HepG2 (cell line): ENCODE measurements at regions not wholly inside any gene's neighbourhood (a gene's known extent, or its start where the extent isn't known, plus 50 kb on each side); places are given as distances from the start of the nearest gene placed in this dataset.

ENCODE experiments used
- ATAC-seq: fragments of 200-7000 bp; cut with Tn5 transposase; 3 replicates; pipeline ENCODE4 v1.9.1; 2020; ENCODE audit warnings: mild to moderate bottlenecking, moderate library complexity
- BruUV-seq: library from RNA; stranded (reverse); fragments of 400-500 nt; replicated peaks from 2 replicates; lab custom pipeline; 2021; lab: Mats Ljungman, UMichigan
- CTCF ChIA-PET: fragments of 300-600 bp; formaldehyde crosslinking; extraction: SDS; loops from one replicate; lab custom pipeline; 2021; ENCODE audit warnings: low total read pairs, inconsistent platforms, low intra/inter-chr PET ratio; lab: Yijun Ruan, JAX
- POLR2A ChIA-PET: fragments of 350-600 bp; sonication (Branson Sonifier 250); formaldehyde crosslinking; loops from one replicate; lab custom pipeline; 2020; ENCODE audit warnings: antibody characterized with exemption, inconsistent platforms; lab: Yijun Ruan, JAX
- DNase-seq: peaks from one replicate; pipeline ENCODE4 v3.0.0-alpha.2; 2015; ENCODE audit warnings: low spot score
- FAIRE-seq: peaks from 3 replicates; lab custom pipeline; 2011; peaks lifted over from hg19 to GRCh38; lab: Jason Lieb, UNC
- H2AFZ ChIP-seq: one replicate; pipeline ENCODE4 v1.6.1; 2011; ENCODE audit warnings: low read length, inconsistent platforms
- H3K27ac ChIP-seq: fragments of 300-600 bp; 3 replicates; pipeline ENCODE4 v1.8.0; 2011; ENCODE audit warnings: mixed run types, mild to moderate bottlenecking, mixed read lengths, low read length, inconsistent platforms; ENCODE audit not compliant: insufficient read depth; ENCODE audit errors: extremely low read length
- H3K27me3 ChIP-seq, 2 experiments: fragments of 200-600 bp in 1 of 2; 2 replicates in 1 of 2; 3 replicates in 1 of 2; pipeline versions ENCODE4 v1.6.0 to v1.8.0; 2011; ENCODE audit warnings: low read length in 2 of 2, mild to moderate bottlenecking in 2 of 2, moderate library complexity in 2 of 2, inconsistent platforms in 1 of 2; ENCODE audit not compliant: insufficient read depth in 2 of 2, control insufficient read depth in 1 of 2
- H3K36me3 ChIP-seq, 2 experiments: fragments of 200-600 bp in 1 of 2; replicated peaks in 1 of 2; 2 replicates in 1 of 2; 3 replicates in 1 of 2; pipeline versions ENCODE4 v1.5.1 to v1.8.0; 2011; ENCODE audit warnings: low read length in 2 of 2, inconsistent platforms in 1 of 2; ENCODE audit not compliant: insufficient read depth in 2 of 2, control insufficient read depth in 1 of 2
- H3K4me1 ChIP-seq: 2 replicates; pipeline ENCODE4 v1.5.1; 2012; ENCODE audit warnings: low read length, inconsistent platforms; ENCODE audit not compliant: insufficient read depth
- H3K4me2 ChIP-seq: 2 replicates; pipeline ENCODE4 v1.6.0; 2011; ENCODE audit warnings: low read depth, low read length, inconsistent platforms
- H3K4me3 ChIP-seq, 3 experiments: fragments of 200-600 bp in 1 of 3; sonication (generic), shearing (Covaris generic) in 1 of 3; replicated peaks in 1 of 3; 2 replicates each; pipeline ENCODE4 v1.5.1; 2011 to 2016; ENCODE audit warnings: low read length in 3 of 3, inconsistent platforms in 2 of 3, low read depth in 2 of 3, mild to moderate bottlenecking in 2 of 3, control low read depth in 1 of 3, mixed read lengths in 1 of 3; ENCODE audit not compliant: insufficient read depth in 1 of 3
- H3K79me2 ChIP-seq: one replicate; pipeline ENCODE4 v1.6.1; 2011; ENCODE audit warnings: low read length, inconsistent platforms; ENCODE audit not compliant: insufficient read depth
- H3K9ac ChIP-seq: 2 replicates; pipeline ENCODE4 v1.6.0; 2011; ENCODE audit warnings: mild to moderate bottlenecking, low read depth, low read length, inconsistent platforms; ENCODE audit not compliant: insufficient read depth
- H3K9me3 ChIP-seq: 2 replicates; pipeline ENCODE4 v1.5.1; 2012; ENCODE audit warnings: mild to moderate bottlenecking, low read length
- H4K20me1 ChIP-seq: 2 replicates; pipeline ENCODE4 v1.6.0; 2011; ENCODE audit warnings: inconsistent platforms, mild to moderate bottlenecking, low read length, moderate library complexity; ENCODE audit not compliant: insufficient read depth
- MAZ ChIP-seq, 2 experiments: sonication (generic) in 1 of 2; formaldehyde crosslinking in 1 of 2; IDR thresholded peaks; 2 replicates each; pipeline versions ENCODE4 v1.5.0 to v1.6.1; 2012 to 2020; ENCODE audit warnings: low read depth in 2 of 2, mild to moderate bottlenecking in 2 of 2, borderline replicate concordance in 1 of 2, improper control_type of control experiment in 1 of 2, low read length in 1 of 2, missing genetic modification reagents in 1 of 2, moderate library complexity in 1 of 2
- MTF2 ChIP-seq: sonication (generic); formaldehyde crosslinking; IDR thresholded peaks from 2 replicates; pipeline ENCODE4 v1.5.0; 2020; ENCODE audit warnings: missing genetic modification reagents, borderline replicate concordance
- NAIF1 ChIP-seq: sonication (generic); formaldehyde crosslinking; IDR thresholded peaks from 2 replicates; pipeline ENCODE4 v1.5.0; 2020; ENCODE audit warnings: mild to moderate bottlenecking, missing genetic modification reagents, borderline replicate concordance
- ZFYVE20 ChIP-seq: sonication (generic); formaldehyde crosslinking; IDR thresholded peaks from 2 replicates; pipeline ENCODE4 v1.8.0; 2023; ENCODE audit warnings: low read depth, mild to moderate bottlenecking, moderate library complexity, missing genetic modification reagents, borderline replicate concordance
- ZNF30 ChIP-seq: sonication (generic); formaldehyde crosslinking; IDR thresholded peaks from 2 replicates; pipeline ENCODE4 v1.5.0; 2020; ENCODE audit warnings: mild to moderate bottlenecking, missing genetic modification reagents
- WGBS: methylation state at CpG from one replicate; pipeline ENCODE4 v1.1.6; 2017; ENCODE audit warnings: low lambda C conversion rate; 5-methylcytosine and 5-hydroxymethylcytosine counted together
- in situ Hi-C: cut with HindIII; loops from 2 replicates; pipeline ENCODE4 v1.10.0; 2017; ENCODE audit warnings: low pct_unique_long_range_greater_than_20kb; ENCODE audit not compliant: extremely low pct_ligation_motif_present
- intact Hi-C: fragments of 100-400 bp; cut with micrococcal nuclease; formaldehyde crosslinking; loops from one replicate; pipeline ENCODE4 v1.10.0; 2022; ENCODE audit not compliant: unreplicated experiment
- TF ChIP-seq, protein P1 (sequence below): fragments of 450-650 bp; IDR thresholded peaks from 2 replicates; pipeline ENCODE4 v1.6.1; 2017; ENCODE audit warnings: mild to moderate bottlenecking
- TF ChIP-seq, protein P2 (sequence below): sonication (generic); formaldehyde crosslinking; IDR thresholded peaks from 2 replicates; pipeline ENCODE4 v1.8.1; 2023; ENCODE audit warnings: mild to moderate bottlenecking, missing genetic modification reagents, borderline replicate concordance
- TF ChIP-seq, protein P3 (sequence below), 2 experiments: sonication (generic) in 1 of 2; formaldehyde crosslinking in 1 of 2; IDR thresholded peaks; 2 replicates each; pipeline versions ENCODE4 v1.6.1 to v1.9.0; 2014 to 2022; ENCODE audit warnings: antibody characterized with exemption in 1 of 2, borderline replicate concordance in 1 of 2, inconsistent platforms in 1 of 2, low read depth in 1 of 2, missing genetic modification reagents in 1 of 2

DNA sequence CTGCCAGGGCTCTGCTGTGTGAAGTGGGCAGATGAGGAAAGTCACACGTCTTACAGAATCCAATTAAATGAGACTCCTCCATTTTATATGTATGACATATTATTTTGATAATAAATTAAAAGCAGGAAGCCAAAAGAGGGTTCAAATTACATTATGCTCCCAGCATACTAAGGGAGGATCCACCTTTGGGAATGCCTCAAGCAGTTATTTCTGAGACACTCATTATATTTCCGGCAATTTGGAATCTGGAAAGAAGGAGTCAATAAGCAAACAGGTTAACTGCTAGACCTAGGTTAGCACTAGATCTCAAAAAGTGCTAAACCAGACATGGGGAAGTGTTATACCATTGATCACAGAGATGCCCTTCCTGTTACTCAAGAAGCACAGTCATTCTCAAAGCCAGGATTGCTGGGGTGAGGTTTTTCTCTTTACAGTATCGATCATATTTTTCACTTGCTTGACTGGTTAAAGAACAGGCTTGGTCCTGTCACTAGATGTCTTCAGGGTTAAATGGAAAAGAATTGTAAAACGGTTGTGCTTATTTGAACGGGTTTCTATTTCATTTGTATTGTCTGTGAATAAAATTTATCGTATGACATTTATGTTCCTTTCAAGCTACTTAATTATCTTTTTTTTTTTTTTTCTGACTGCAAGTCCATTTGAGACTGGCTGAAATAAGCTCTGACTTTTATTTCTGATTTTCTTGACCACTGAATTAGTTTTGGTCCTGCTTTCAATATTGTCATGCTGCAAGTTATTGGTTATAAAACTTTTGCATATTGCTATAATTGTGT, 523.2 kb downstream of the KLF12 start:
- H3K27ac ChIP-seq, result no peak overlapping the region
- no peak overlapping the region for H3K4me3 ChIP-seq
- ATAC-seq (no peak), DNase-seq (no peak), FAIRE-seq (no peak)
- intact Hi-C loops (no loop called here), in situ Hi-C loops (no loop called here)
- H2AFZ ChIP-seq, result no peak overlapping the region
- H3K36me3 ChIP-seq, result no peaks in the 10 kb centered on the region
- no peaks in the 10 kb centered on the region for H3K9me3 ChIP-seq
- ChIA-PET CTCF (no interaction called here), POLR2A (no interaction called here)
- H3K79me2 ChIP-seq, result no peaks in the 10 kb centered on the region
- peaks cover 20% of the 10 kb centered on the region for H3K4me1 ChIP-seq
- no TSS peak for BruUV-seq
- no peaks in the 10 kb centered on the region for H4K20me1 ChIP-seq
- no peak overlapping the region for H3K9ac ChIP-seq
- H3K27me3 ChIP-seq, result no peaks in the 10 kb centered on the region
- WGBS, result 8% methylated on average over 6 of the region's 6 CpGs
- TF ChIP-seq MAZ (IDR thresholded peaks at IDR 0.05; ENCODE audit: borderline replicate concordance, low read depth, low read length), result no peak
- TF ChIP-seq MAZ (CRISPR knock-in tag; IDR thresholded peaks at IDR 0.05; ENCODE audit: low read depth), result no peak
- TF ChIP-seq ZNF30, result no peak
- TF ChIP-seq, protein P1, sequence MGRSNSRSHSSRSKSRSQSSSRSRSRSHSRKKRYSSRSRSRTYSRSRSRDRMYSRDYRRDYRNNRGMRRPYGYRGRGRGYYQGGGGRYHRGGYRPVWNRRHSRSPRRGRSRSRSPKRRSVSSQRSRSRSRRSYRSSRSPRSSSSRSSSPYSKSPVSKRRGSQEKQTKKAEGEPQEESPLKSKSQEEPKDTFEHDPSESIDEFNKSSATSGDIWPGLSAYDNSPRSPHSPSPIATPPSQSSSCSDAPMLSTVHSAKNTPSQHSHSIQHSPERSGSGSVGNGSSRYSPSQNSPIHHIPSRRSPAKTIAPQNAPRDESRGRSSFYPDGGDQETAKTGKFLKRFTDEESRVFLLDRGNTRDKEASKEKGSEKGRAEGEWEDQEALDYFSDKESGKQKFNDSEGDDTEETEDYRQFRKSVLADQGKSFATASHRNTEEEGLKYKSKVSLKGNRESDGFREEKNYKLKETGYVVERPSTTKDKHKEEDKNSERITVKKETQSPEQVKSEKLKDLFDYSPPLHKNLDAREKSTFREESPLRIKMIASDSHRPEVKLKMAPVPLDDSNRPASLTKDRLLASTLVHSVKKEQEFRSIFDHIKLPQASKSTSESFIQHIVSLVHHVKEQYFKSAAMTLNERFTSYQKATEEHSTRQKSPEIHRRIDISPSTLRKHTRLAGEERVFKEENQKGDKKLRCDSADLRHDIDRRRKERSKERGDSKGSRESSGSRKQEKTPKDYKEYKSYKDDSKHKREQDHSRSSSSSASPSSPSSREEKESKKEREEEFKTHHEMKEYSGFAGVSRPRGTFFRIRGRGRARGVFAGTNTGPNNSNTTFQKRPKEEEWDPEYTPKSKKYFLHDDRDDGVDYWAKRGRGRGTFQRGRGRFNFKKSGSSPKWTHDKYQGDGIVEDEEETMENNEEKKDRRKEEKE, result no peak
- TF ChIP-seq, protein P2, sequence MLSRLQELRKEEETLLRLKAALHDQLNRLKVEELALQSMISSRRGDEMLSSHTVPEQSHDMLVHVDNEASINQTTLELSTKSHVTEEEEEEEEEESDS (CRISPR knock-in tag), result no peak
- no peak for TF ChIP-seq ZFYVE20 (CRISPR knock-in tag)
- no peak for TF ChIP-seq NAIF1
- TF ChIP-seq MTF2, result no peak
- TF ChIP-seq, protein P3, sequence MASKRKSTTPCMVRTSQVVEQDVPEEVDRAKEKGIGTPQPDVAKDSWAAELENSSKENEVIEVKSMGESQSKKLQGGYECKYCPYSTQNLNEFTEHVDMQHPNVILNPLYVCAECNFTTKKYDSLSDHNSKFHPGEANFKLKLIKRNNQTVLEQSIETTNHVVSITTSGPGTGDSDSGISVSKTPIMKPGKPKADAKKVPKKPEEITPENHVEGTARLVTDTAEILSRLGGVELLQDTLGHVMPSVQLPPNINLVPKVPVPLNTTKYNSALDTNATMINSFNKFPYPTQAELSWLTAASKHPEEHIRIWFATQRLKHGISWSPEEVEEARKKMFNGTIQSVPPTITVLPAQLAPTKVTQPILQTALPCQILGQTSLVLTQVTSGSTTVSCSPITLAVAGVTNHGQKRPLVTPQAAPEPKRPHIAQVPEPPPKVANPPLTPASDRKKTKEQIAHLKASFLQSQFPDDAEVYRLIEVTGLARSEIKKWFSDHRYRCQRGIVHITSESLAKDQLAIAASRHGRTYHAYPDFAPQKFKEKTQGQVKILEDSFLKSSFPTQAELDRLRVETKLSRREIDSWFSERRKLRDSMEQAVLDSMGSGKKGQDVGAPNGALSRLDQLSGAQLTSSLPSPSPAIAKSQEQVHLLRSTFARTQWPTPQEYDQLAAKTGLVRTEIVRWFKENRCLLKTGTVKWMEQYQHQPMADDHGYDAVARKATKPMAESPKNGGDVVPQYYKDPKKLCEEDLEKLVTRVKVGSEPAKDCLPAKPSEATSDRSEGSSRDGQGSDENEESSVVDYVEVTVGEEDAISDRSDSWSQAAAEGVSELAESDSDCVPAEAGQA (IDR thresholded peaks at IDR 0.05; ENCODE audit: low read depth), result no peak
- TF ChIP-seq, protein P3 (CRISPR knock-in tag; IDR thresholded peaks at IDR 0.05; ENCODE audit: borderline replicate concordance), result no peak
- H3K4me2 ChIP-seq, result no peak overlapping the region
